ENCODE measurements at regions not wholly inside any gene's neighbourhood (a gene's known extent, or its start where the extent isn't known, plus 50 kb on each side); places are given as distances from the start of the nearest gene placed in this dataset.

- TF ChIP-seq, protein P1, sequence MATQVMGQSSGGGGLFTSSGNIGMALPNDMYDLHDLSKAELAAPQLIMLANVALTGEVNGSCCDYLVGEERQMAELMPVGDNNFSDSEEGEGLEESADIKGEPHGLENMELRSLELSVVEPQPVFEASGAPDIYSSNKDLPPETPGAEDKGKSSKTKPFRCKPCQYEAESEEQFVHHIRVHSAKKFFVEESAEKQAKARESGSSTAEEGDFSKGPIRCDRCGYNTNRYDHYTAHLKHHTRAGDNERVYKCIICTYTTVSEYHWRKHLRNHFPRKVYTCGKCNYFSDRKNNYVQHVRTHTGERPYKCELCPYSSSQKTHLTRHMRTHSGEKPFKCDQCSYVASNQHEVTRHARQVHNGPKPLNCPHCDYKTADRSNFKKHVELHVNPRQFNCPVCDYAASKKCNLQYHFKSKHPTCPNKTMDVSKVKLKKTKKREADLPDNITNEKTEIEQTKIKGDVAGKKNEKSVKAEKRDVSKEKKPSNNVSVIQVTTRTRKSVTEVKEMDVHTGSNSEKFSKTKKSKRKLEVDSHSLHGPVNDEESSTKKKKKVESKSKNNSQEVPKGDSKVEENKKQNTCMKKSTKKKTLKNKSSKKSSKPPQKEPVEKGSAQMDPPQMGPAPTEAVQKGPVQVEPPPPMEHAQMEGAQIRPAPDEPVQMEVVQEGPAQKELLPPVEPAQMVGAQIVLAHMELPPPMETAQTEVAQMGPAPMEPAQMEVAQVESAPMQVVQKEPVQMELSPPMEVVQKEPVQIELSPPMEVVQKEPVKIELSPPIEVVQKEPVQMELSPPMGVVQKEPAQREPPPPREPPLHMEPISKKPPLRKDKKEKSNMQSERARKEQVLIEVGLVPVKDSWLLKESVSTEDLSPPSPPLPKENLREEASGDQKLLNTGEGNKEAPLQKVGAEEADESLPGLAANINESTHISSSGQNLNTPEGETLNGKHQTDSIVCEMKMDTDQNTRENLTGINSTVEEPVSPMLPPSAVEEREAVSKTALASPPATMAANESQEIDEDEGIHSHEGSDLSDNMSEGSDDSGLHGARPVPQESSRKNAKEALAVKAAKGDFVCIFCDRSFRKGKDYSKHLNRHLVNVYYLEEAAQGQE (IDR thresholded peaks at IDR 0.05; ENCODE audit: low read depth), result no peak
- TF ChIP-seq CEBPB (IDR thresholded peaks at IDR 0.05) (no peak), TCF12 (IDR thresholded peaks at IDR 0.05; ENCODE audit: low read depth) (no peak), TEAD4 (IDR thresholded peaks at IDR 0.05) (no peak), EGR1 (IDR thresholded peaks at IDR 0.05) (no peak), TAF1 (IDR thresholded peaks at IDR 0.05; ENCODE audit: low read depth) (no peak), NFIC (IDR thresholded peaks at IDR 0.05) (no peak), FOXM1 (IDR thresholded peaks at IDR 0.05; ENCODE audit: borderline replicate concordance, low read depth) (no peak)
- TF ChIP-seq, protein P2, sequence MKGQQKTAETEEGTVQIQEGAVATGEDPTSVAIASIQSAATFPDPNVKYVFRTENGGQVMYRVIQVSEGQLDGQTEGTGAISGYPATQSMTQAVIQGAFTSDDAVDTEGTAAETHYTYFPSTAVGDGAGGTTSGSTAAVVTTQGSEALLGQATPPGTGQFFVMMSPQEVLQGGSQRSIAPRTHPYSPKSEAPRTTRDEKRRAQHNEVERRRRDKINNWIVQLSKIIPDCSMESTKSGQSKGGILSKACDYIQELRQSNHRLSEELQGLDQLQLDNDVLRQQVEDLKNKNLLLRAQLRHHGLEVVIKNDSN (IDR thresholded peaks at IDR 0.05), result no peak
Measured at GRCh38 chr13:63201493-63201892, 1785.8 kb upstream of the PCDH20 start.

- TF ChIP-seq CREB1 (IDR thresholded peaks at IDR 0.05; ENCODE audit: low read depth) (no peak), YY1 (IDR thresholded peaks at IDR 0.05; ENCODE audit: low read depth) (no peak), TCF12 (IDR thresholded peaks at IDR 0.05; ENCODE audit: low read depth) (no peak), ZBTB7A (IDR thresholded peaks at IDR 0.05; ENCODE audit: low read depth) (no peak), CEBPB (IDR thresholded peaks at IDR 0.05) (no peak), RAD21 (IDR thresholded peaks at IDR 0.05; ENCODE audit: low read depth) (no peak), EGR1 (IDR thresholded peaks at IDR 0.05) (no peak), FOXM1 (IDR thresholded peaks at IDR 0.05; ENCODE audit: borderline replicate concordance, low read depth) (no peak), TAF1 (IDR thresholded peaks at IDR 0.05; ENCODE audit: low read depth) (no peak), NFIC (IDR thresholded peaks at IDR 0.05) (no peak), TEAD4 (IDR thresholded peaks at IDR 0.05) (no peak), EP300 (IDR thresholded peaks at IDR 0.05; ENCODE audit: borderline replicate concordance) (no peak)
- TF ChIP-seq, protein P2 (IDR thresholded peaks at IDR 0.05), result no peak
- TF ChIP-seq, protein P3, sequence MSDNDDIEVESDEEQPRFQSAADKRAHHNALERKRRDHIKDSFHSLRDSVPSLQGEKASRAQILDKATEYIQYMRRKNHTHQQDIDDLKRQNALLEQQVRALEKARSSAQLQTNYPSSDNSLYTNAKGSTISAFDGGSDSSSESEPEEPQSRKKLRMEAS (IDR thresholded peaks at IDR 0.05), result no peak
- TF ChIP-seq, protein P1 (IDR thresholded peaks at IDR 0.05; ENCODE audit: low read depth), result no peak
Measured at GRCh38 chr13:63199508-63199907, 1783.9 kb upstream of the PCDH20 start.

GRCh38 chr13:63198071-63198470 lies 1782.4 kb upstream of the PCDH20 start:
- TF ChIP-seq TCF12 (IDR thresholded peaks at IDR 0.05; ENCODE audit: low read depth) (no peak), NFIC (IDR thresholded peaks at IDR 0.05) (0 out of 2 replicates have a peak, but pooled peaks have one; percentile 24)

DNA sequence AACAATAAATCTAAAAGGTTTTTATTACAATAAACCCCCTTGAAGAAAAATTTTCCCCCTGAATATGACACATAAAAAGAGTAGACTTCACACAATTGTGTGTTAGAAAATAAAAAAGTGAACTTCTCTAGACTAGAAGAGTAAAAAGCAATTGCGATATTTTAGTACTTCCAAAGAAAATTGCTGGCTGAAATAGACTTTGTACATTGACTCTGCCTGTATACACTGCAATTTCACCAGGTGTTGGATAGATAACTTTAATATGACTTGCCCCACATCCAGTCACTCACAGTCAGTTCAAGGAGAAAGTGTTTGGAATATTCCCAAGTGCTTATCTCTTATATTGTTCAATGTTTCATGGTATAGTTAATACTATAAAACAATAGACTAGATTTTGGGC lies 1780.1 kb upstream of the PCDH20 start:
- TF ChIP-seq, protein P1 (IDR thresholded peaks at IDR 0.05; ENCODE audit: low read depth), result no peak
- TF ChIP-seq CREB1 (IDR thresholded peaks at IDR 0.05; ENCODE audit: low read depth) (no peak), FOXM1 (IDR thresholded peaks at IDR 0.05; ENCODE audit: borderline replicate concordance, low read depth) (no peak), YY1 (IDR thresholded peaks at IDR 0.05; ENCODE audit: low read depth) (no peak)
- TF ChIP-seq, protein P3 (IDR thresholded peaks at IDR 0.05), result no peak

DNA sequence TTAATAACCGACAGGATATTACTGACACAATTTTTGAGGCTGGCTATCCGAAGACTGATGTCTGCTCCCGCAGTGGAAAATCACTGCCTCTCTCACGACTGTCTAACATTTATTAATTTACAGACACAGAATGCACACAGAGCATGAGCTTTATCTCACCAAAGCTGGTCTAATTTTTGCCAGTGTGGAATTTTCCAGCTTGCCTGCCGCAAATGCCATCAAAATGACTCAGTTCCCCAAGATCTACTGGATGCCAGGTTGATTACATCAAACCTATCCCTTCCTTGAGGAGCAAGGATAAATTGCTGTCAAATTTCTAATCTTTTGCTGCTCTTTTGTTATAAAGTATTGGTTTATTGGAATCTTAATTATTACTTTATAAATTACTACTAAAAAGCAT lies 1775.1 kb upstream of the PCDH20 start:
- TF ChIP-seq TEAD4 (IDR thresholded peaks at IDR 0.05), result no peak
- TF ChIP-seq EGR1 (IDR thresholded peaks at IDR 0.05), result no peak
- no peak for TF ChIP-seq ZBTB7A (IDR thresholded peaks at IDR 0.05; ENCODE audit: low read depth)
- TF ChIP-seq, protein P2 (IDR thresholded peaks at IDR 0.05), result no peak
- TF ChIP-seq CREB1 (IDR thresholded peaks at IDR 0.05; ENCODE audit: low read depth), result no peak
- no peak for TF ChIP-seq NFIC (IDR thresholded peaks at IDR 0.05)
